DND-41 (cell line): ENCODE measurements at regions not wholly inside any gene's neighbourhood (a gene's known extent, or its start where the extent isn't known, plus 50 kb on each side); places are given as distances from the start of the nearest gene placed in this dataset.

Source experiments
- ATAC-seq: fragments of 200-7000 bp; cut with Tn5 transposase; 3 replicates; pipeline ENCODE4 v1.9.1; 2021; ENCODE audit warnings: low read depth; ENCODE audit not compliant: insufficient read depth
- DNase-seq: peaks from one replicate; pipeline ENCODE4 v3.0.0-alpha.2; 2020
- H2AFZ ChIP-seq: 2 replicates; pipeline ENCODE4 v1.6.0; 2012; ENCODE audit warnings: low read depth, low read length
- H3K27ac ChIP-seq: 2 replicates; pipeline ENCODE4 v1.5.1; 2012; ENCODE audit warnings: low read length, inconsistent platforms
- H3K27me3 ChIP-seq: fragments of 200-600 bp; sonication (generic); 2 replicates; pipeline ENCODE4 v1.6.0; 2012; ENCODE audit warnings: low read length, mild to moderate bottlenecking, inconsistent platforms; ENCODE audit not compliant: insufficient read depth, poor library complexity
- H3K36me3 ChIP-seq: 2 replicates; pipeline ENCODE4 v1.5.1; 2012; ENCODE audit warnings: low read length, inconsistent platforms; ENCODE audit not compliant: insufficient read depth
- H3K4me1 ChIP-seq: 2 replicates; pipeline ENCODE4 v1.5.1; 2012; ENCODE audit warnings: mild to moderate bottlenecking, low read length; ENCODE audit not compliant: insufficient read depth
- H3K4me2 ChIP-seq: 2 replicates; pipeline ENCODE4 v1.6.0; 2012; ENCODE audit warnings: mild to moderate bottlenecking, moderate library complexity, low read length, inconsistent platforms; ENCODE audit not compliant: insufficient read depth
- H3K4me3 ChIP-seq, 2 experiments: fragments of 200-600 bp in 1 of 2; shearing (Covaris generic) in 1 of 2; 2 replicates each; pipeline ENCODE4 v1.5.1; 2012 to 2016; ENCODE audit warnings: inconsistent platforms in 2 of 2, low read length in 2 of 2, mild to moderate bottlenecking in 2 of 2, low read depth in 1 of 2, moderate library complexity in 1 of 2
- H3K79me2 ChIP-seq: 2 replicates; pipeline ENCODE4 v1.6.0; 2012; ENCODE audit warnings: low read length, inconsistent platforms; ENCODE audit not compliant: insufficient read depth
- H3K9ac ChIP-seq: 2 replicates; pipeline ENCODE4 v1.6.0; 2012; ENCODE audit warnings: low read depth, mild to moderate bottlenecking, inconsistent platforms, low read length, moderate library complexity
- H3K9me3 ChIP-seq: 2 replicates; pipeline ENCODE4 v1.5.1; 2012; ENCODE audit warnings: low read length, moderate library complexity, mild to moderate bottlenecking, inconsistent platforms; ENCODE audit not compliant: insufficient read depth, severe bottlenecking
- H4K20me1 ChIP-seq: 2 replicates; pipeline ENCODE4 v1.6.0; 2012; ENCODE audit warnings: low read length; ENCODE audit not compliant: insufficient read depth
- CTCF ChIP-seq: IDR thresholded peaks from 2 replicates; pipeline ENCODE4 v1.5.1; 2012; ENCODE audit warnings: borderline replicate concordance, low read length, moderate library complexity, mild to moderate bottlenecking; ENCODE audit not compliant: poor library complexity, severe bottlenecking; ENCODE audit errors: extremely low read depth
- EZH2 ChIP-seq: IDR thresholded peaks from 3 replicates; pipeline ENCODE4 v1.6.1; 2012; ENCODE audit warnings: borderline replicate concordance, low read depth, mild to moderate bottlenecking, moderate library complexity, low read length, inconsistent platforms; ENCODE audit not compliant: severe bottlenecking

- Histone ChIP-seq H3K27ac (no peak overlapping the region), H3K27me3 (no peaks in the 10 kb centered on the region), H3K9me3 (no peaks in the 10 kb centered on the region), H3K36me3 (no peaks in the 10 kb centered on the region), H2AFZ (no peak overlapping the region), H4K20me1 (peaks cover 5% of the 10 kb centered on the region), H3K4me2 (no peak overlapping the region), H3K4me3 (no peak overlapping the region), H3K4me1 (peaks cover 54% of the 10 kb centered on the region), H3K79me2 (no peaks in the 10 kb centered on the region), H3K9ac (no peak overlapping the region)
- no peak for ATAC-seq
- TF ChIP-seq CTCF = no peak
- no peak for TF ChIP-seq EZH2
- no peak for DNase-seq
Measured at GRCh38 chr1:181155339-181155738, 66.8 kb downstream of the IER5 start.

- ATAC-seq (peak; percentile 91), DNase-seq (peak; percentile 82)
- H2AFZ ChIP-seq = no peak overlapping the region
Measured at GRCh38 chr1:181159451-181160140, 71.1 kb downstream of the IER5 start.

DNA sequence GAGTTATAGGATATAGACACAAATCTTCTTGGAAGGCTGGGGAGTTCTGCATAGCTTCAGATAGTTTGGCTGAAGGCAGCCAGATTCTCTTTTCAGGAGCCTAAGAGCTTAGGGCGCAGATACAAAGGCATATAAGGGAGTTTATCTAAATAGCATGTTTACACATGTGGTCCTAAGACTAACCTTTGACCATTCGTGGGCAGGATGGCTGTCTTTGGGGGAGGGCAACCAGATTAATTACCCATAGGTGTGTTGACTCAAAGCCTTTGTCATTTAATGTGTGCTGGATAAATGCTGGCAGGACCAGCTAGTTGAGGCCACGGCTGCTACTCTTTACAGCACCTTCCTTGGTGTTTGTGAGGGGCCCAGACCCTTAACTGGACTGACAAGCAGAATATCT lies 71.8 kb downstream of the IER5 start:
- Histone ChIP-seq H3K27me3 (no peaks in the 10 kb centered on the region), H2AFZ (no peak overlapping the region), H3K79me2 (no peaks in the 10 kb centered on the region), H3K4me2 (no peak overlapping the region), H3K9ac (no peak overlapping the region), H3K4me3 (no peak overlapping the region), H3K27ac (no peak overlapping the region), H3K36me3 (no peaks in the 10 kb centered on the region), H3K4me1 (peaks cover 31% of the 10 kb centered on the region), H3K9me3 (peaks cover 22% of the 10 kb centered on the region), H4K20me1 (peaks cover 5% of the 10 kb centered on the region)
- TF ChIP-seq EZH2 (no peak), CTCF (no peak)
- ATAC-seq = no peak
- DNase-seq = no peak

More at GRCh38 chr1:181159451-181160140, 71.1 kb downstream of the IER5 start:
- TF ChIP-seq EZH2 (no peak), CTCF (no peak)
- Histone ChIP-seq H3K4me1 (peaks cover 31% of the 10 kb centered on the region), H3K27ac (peak overlapping the region; percentile 65), H3K4me2 (no peak overlapping the region), H3K27me3 (no peaks in the 10 kb centered on the region), H3K36me3 (no peaks in the 10 kb centered on the region), H3K4me3 (no peak overlapping the region), H3K9ac (peak overlapping the region; percentile 2; the same call in 1 of the 2 replicates), H4K20me1 (peaks cover 5% of the 10 kb centered on the region), H3K79me2 (no peaks in the 10 kb centered on the region), H3K9me3 (peaks cover 21% of the 10 kb centered on the region)
